Hepatocyte (in vitro differentiated cells): ENCODE measurements at regions not wholly inside any gene's neighbourhood (a gene's known extent, or its start where the extent isn't known, plus 50 kb on each side); places are given as distances from the start of the nearest gene placed in this dataset.

Experiments
- DNase-seq: peaks from one replicate; pipeline ENCODE4 v3.0.0-alpha.2; 2016; ENCODE audit warnings: low spot score
- H2AFZ ChIP-seq: fragments of 200-600 bp; sonication (generic); 2 replicates; pipeline ENCODE4 v1.6.0; 2016; ENCODE audit warnings: antibody characterized with exemption, mild to moderate bottlenecking
- H3K27ac ChIP-seq: fragments of 200-600 bp; sonication (generic); 2 replicates; pipeline ENCODE4 v1.5.1; 2016; ENCODE audit warnings: mild to moderate bottlenecking
- H3K27me3 ChIP-seq: fragments of 200-600 bp; sonication (generic); 2 replicates; pipeline ENCODE4 v1.6.1; 2016
- H3K36me3 ChIP-seq: fragments of 200-600 bp; sonication (generic); replicated peaks from 2 replicates; pipeline ENCODE4 v1.5.1; 2016; ENCODE audit warnings: low read depth; ENCODE audit not compliant: insufficient read depth
- H3K4me1 ChIP-seq: fragments of 200-600 bp; sonication (generic); 2 replicates; pipeline ENCODE4 v1.5.1; 2016; ENCODE audit warnings: mild to moderate bottlenecking, moderate library complexity; ENCODE audit not compliant: insufficient read depth
- H3K4me2 ChIP-seq: fragments of 200-600 bp; sonication (generic); 2 replicates; pipeline ENCODE4 v1.6.0; 2016
- H3K4me3 ChIP-seq: fragments of 200-600 bp; sonication (generic); 2 replicates; pipeline ENCODE4 v1.5.1; 2016; ENCODE audit warnings: mild to moderate bottlenecking
- H3K79me2 ChIP-seq: fragments of 200-600 bp; sonication (generic); 2 replicates; pipeline ENCODE4 v1.6.0; 2017; ENCODE audit warnings: mild to moderate bottlenecking
- H3K9me2 ChIP-seq: fragments of 200-600 bp; sonication (generic); replicated peaks from 2 replicates; pipeline ENCODE4 v1.6.0; 2017; ENCODE audit warnings: mild to moderate bottlenecking; ENCODE audit not compliant: insufficient read depth
- H3K9me3 ChIP-seq: fragments of 200-600 bp; sonication (generic); 2 replicates; pipeline ENCODE4 v1.5.1; 2016; ENCODE audit warnings: low read depth, mild to moderate bottlenecking
- H4K20me1 ChIP-seq: fragments of 200-600 bp; sonication (generic); 2 replicates; pipeline ENCODE4 v1.6.0; 2016; ENCODE audit warnings: mild to moderate bottlenecking; ENCODE audit not compliant: insufficient read depth, poor library complexity, severe bottlenecking
- CTCF ChIP-seq: fragments of 200-600 bp; sonication (generic); IDR thresholded peaks from 2 replicates; pipeline ENCODE4 v1.5.1; 2016; ENCODE audit warnings: antibody characterized with exemption, mild to moderate bottlenecking; ENCODE audit not compliant: poor library complexity
- EZH2 ChIP-seq: fragments of 200-600 bp; sonication (generic); IDR thresholded peaks from 2 replicates; pipeline ENCODE4 v1.6.1; 2016; ENCODE audit warnings: antibody characterized with exemption, mild to moderate bottlenecking, borderline replicate concordance
- EZH2phosphoT487 ChIP-seq: fragments of 200-600 bp; sonication (generic); IDR thresholded peaks from one replicate; pipeline ENCODE4 v1.6.1; 2018; ENCODE audit warnings: antibody characterized with exemption, mild to moderate bottlenecking, low read depth, moderate library complexity; ENCODE audit not compliant: unreplicated experiment, severe bottlenecking
- WGBS: methylation state at CpG from one replicate; pipeline ENCODE4 v1.1.6; 2016; ENCODE audit warnings: low lambda C conversion rate; ENCODE audit errors: missing lambda C conversion rate; 5-methylcytosine and 5-hydroxymethylcytosine counted together

GRCh38 chr14:27688841-27689444 is 1077.6 kb upstream of the FOXG1 start:
- WGBS, result 88% methylated on average over 8 of the region's 8 CpGs
- no peaks in the 10 kb centered on the region for H3K79me2 ChIP-seq
- H3K9me3 ChIP-seq, result no peaks in the 10 kb centered on the region
- no peaks in the 10 kb centered on the region for H4K20me1 ChIP-seq
- no peak overlapping the region for H3K27ac ChIP-seq
- H3K9me2 ChIP-seq, result no peaks in the 10 kb centered on the region
- H2AFZ ChIP-seq, result no peak overlapping the region
- H3K4me3 ChIP-seq, result no peak overlapping the region
- no peak for DNase-seq
- no peaks in the 10 kb centered on the region for H3K27me3 ChIP-seq
- H3K4me2 ChIP-seq, result no peak overlapping the region
- TF ChIP-seq EZH2phosphoT487 (no peak), CTCF (no peak), EZH2 (no peak)
- H3K4me1 ChIP-seq, result no peaks in the 10 kb centered on the region
- no peaks in the 10 kb centered on the region for H3K36me3 ChIP-seq

- no peak overlapping the region for H3K27ac ChIP-seq
- no peaks in the 10 kb centered on the region for H3K79me2 ChIP-seq
- 88% methylated on average over 2 of the region's 2 CpGs for WGBS
- no peaks in the 10 kb centered on the region for H4K20me1 ChIP-seq
- no peaks in the 10 kb centered on the region for H3K9me2 ChIP-seq
- TF ChIP-seq EZH2 (no peak), EZH2phosphoT487 (no peak), CTCF (no peak)
- H3K4me3 ChIP-seq, result no peak overlapping the region
- DNase-seq, result no peak
- no peak overlapping the region for H2AFZ ChIP-seq
- H3K9me3 ChIP-seq, result no peaks in the 10 kb centered on the region
- H3K4me1 ChIP-seq, result no peaks in the 10 kb centered on the region
- H3K27me3 ChIP-seq, result no peaks in the 10 kb centered on the region
- H3K36me3 ChIP-seq, result no peaks in the 10 kb centered on the region
- no peak overlapping the region for H3K4me2 ChIP-seq
These were observed 1054.2 kb upstream of the FOXG1 start for GRCh38 chr14:27712364-27712763.

GRCh38 chr14:27715561-27715960 is 1051.0 kb upstream of the FOXG1 start:
- Histone ChIP-seq H3K79me2 (no peaks in the 10 kb centered on the region), H3K9me3 (no peaks in the 10 kb centered on the region), H3K27ac (no peak overlapping the region), H3K4me3 (no peak overlapping the region), H3K4me2 (no peak overlapping the region), H3K9me2 (no peaks in the 10 kb centered on the region), H3K36me3 (no peaks in the 10 kb centered on the region), H3K4me1 (no peaks in the 10 kb centered on the region), H2AFZ (no peak overlapping the region), H4K20me1 (no peaks in the 10 kb centered on the region), H3K27me3 (no peaks in the 10 kb centered on the region)
- TF ChIP-seq EZH2 (no peak), CTCF (no peak), EZH2phosphoT487 (no peak)
- DNase-seq, result no peak

GRCh38 chr14:27721760-27722159 is 1044.8 kb upstream of the FOXG1 start:
- no peaks in the 10 kb centered on the region for H3K9me3 ChIP-seq
- no peak overlapping the region for H3K4me3 ChIP-seq
- H3K27ac ChIP-seq, result no peak overlapping the region
- H3K79me2 ChIP-seq, result no peaks in the 10 kb centered on the region
- no peak for DNase-seq
- H3K4me1 ChIP-seq, result no peaks in the 10 kb centered on the region
- H3K36me3 ChIP-seq, result no peaks in the 10 kb centered on the region
- no peak overlapping the region for H3K4me2 ChIP-seq
- H4K20me1 ChIP-seq, result no peaks in the 10 kb centered on the region
- H3K27me3 ChIP-seq, result no peaks in the 10 kb centered on the region
- TF ChIP-seq EZH2, result no peak
- no peak for TF ChIP-seq CTCF
- TF ChIP-seq EZH2phosphoT487, result no peak
- no peak overlapping the region for H2AFZ ChIP-seq
- no peaks in the 10 kb centered on the region for H3K9me2 ChIP-seq
